Loucy (cell line): ENCODE measurements at regions not wholly inside any gene's neighbourhood (a gene's known extent, or its start where the extent isn't known, plus 50 kb on each side); places are given as distances from the start of the nearest gene placed in this dataset.

Experiments
- H2AFZ ChIP-seq: fragments of 200-600 bp; sonication (generic); 2 replicates; pipeline ENCODE4 v1.6.0; 2016; ENCODE audit warnings: antibody characterized with exemption, mild to moderate bottlenecking, low read length, moderate library complexity
- H3F3A ChIP-seq: fragments of 200-600 bp; 2 replicates; pipeline ENCODE4 v1.6.0; 2016; ENCODE audit warnings: antibody characterized with exemption, low read depth, mild to moderate bottlenecking
- H3K27me3 ChIP-seq: fragments of 200-600 bp; sonication (generic); 2 replicates; pipeline ENCODE4 v1.6.1; 2014; ENCODE audit warnings: low read length, mild to moderate bottlenecking; ENCODE audit not compliant: insufficient read depth, poor library complexity, severe bottlenecking
- H3K36me3 ChIP-seq: fragments of 200-600 bp; sonication (generic); 2 replicates; pipeline ENCODE4 v1.6.1; 2016; ENCODE audit warnings: low read length; ENCODE audit not compliant: insufficient read depth
- H3K4me1 ChIP-seq: fragments of 200-600 bp; sonication (generic); 2 replicates; pipeline ENCODE4 v1.5.1; 2014; ENCODE audit warnings: low read length, mild to moderate bottlenecking; ENCODE audit not compliant: insufficient read depth, poor library complexity, severe bottlenecking
- H3K4me2 ChIP-seq: fragments of 200-600 bp; sonication (generic); 2 replicates; pipeline ENCODE4 v1.6.0; 2014; ENCODE audit warnings: antibody characterized with exemption, low read length, low read depth, mild to moderate bottlenecking; ENCODE audit not compliant: poor library complexity, severe bottlenecking
- H3K4me3 ChIP-seq: fragments of 200-600 bp; sonication (generic); 2 replicates; pipeline ENCODE4 v1.5.1; 2014; ENCODE audit warnings: low read length, mild to moderate bottlenecking, mixed read lengths; ENCODE audit not compliant: poor library complexity, severe bottlenecking
- H3K79me2 ChIP-seq: fragments of 200-600 bp; sonication (generic); 2 replicates; pipeline ENCODE4 v1.6.1; 2014; ENCODE audit warnings: low read length; ENCODE audit not compliant: insufficient read depth
- H3K9ac ChIP-seq: fragments of 200-600 bp; sonication (generic); 2 replicates; pipeline ENCODE4 v1.6.0; 2014; ENCODE audit warnings: mild to moderate bottlenecking, low read depth, low read length, moderate library complexity; ENCODE audit not compliant: poor library complexity, severe bottlenecking
- H3K9me2 ChIP-seq: fragments of 200-600 bp; sonication (generic); replicated peaks from 2 replicates; pipeline ENCODE4 v1.6.1; 2016; ENCODE audit warnings: low read depth, low read length, mixed read lengths
- H3K9me3 ChIP-seq: fragments of 200-600 bp; sonication (generic); 2 replicates; pipeline ENCODE4 v1.6.1; 2014; ENCODE audit warnings: mild to moderate bottlenecking, antibody characterized with exemption, low read length, low read depth; ENCODE audit not compliant: insufficient read depth
- H4K20me1 ChIP-seq: fragments of 200-600 bp; sonication (generic); 2 replicates; pipeline ENCODE4 v1.6.0; 2014; ENCODE audit warnings: antibody characterized with exemption, low read length, mild to moderate bottlenecking; ENCODE audit not compliant: insufficient read depth, poor library complexity, severe bottlenecking
- CTCF ChIP-seq: fragments of 200-600 bp; sonication (generic); conservative IDR thresholded peaks from 2 replicates; pipeline ENCODE4 v1.5.1; 2014; ENCODE audit warnings: mild to moderate bottlenecking, antibody characterized with exemption, low read length
- EZH2phosphoT487 ChIP-seq: fragments of 200-600 bp; IDR thresholded peaks from 2 replicates; pipeline ENCODE4 v1.6.1; 2018; ENCODE audit warnings: antibody characterized with exemption, mild to moderate bottlenecking, moderate library complexity, borderline replicate concordance

- H3K9me3 ChIP-seq: no peaks in the 10 kb centered on the region
- H3K4me3 ChIP-seq: no peak overlapping the region
- H3K4me2 ChIP-seq: no peak overlapping the region
- H4K20me1 ChIP-seq: no peaks in the 10 kb centered on the region
- H3K9ac ChIP-seq: no peak overlapping the region
- no peaks in the 10 kb centered on the region for H3K9me2 ChIP-seq
- H2AFZ ChIP-seq: no peak overlapping the region
- no peaks in the 10 kb centered on the region for H3F3A ChIP-seq
- TF ChIP-seq CTCF (no peak), EZH2phosphoT487 (no peak)
- H3K79me2 ChIP-seq: no peaks in the 10 kb centered on the region
- H3K4me1 ChIP-seq: peaks cover 22% of the 10 kb centered on the region
- H3K27me3 ChIP-seq: no peaks in the 10 kb centered on the region
- H3K36me3 ChIP-seq: no peaks in the 10 kb centered on the region
Measured at GRCh38 chr5:67310169-67310568, 113.6 kb upstream of the CD180 start.

GRCh38 chr5:67308988-67309688 is 112.5 kb upstream of the CD180 start:
- Histone ChIP-seq H3F3A (no peaks in the 10 kb centered on the region), H4K20me1 (no peaks in the 10 kb centered on the region), H3K4me1 (peaks cover 22% of the 10 kb centered on the region), H3K4me3 (no peak overlapping the region), H3K79me2 (no peaks in the 10 kb centered on the region), H3K36me3 (no peaks in the 10 kb centered on the region), H2AFZ (no peak overlapping the region), H3K9me3 (no peaks in the 10 kb centered on the region), H3K4me2 (no peak overlapping the region), H3K9me2 (no peaks in the 10 kb centered on the region), H3K9ac (no peak overlapping the region), H3K27me3 (no peaks in the 10 kb centered on the region)
- TF ChIP-seq CTCF (no peak), EZH2phosphoT487 (no peak)

GRCh38 chr5:67306965-67307607 is 110.5 kb upstream of the CD180 start:
- no peaks in the 10 kb centered on the region for H3K9me3 ChIP-seq
- H3K27me3 ChIP-seq: no peaks in the 10 kb centered on the region
- H2AFZ ChIP-seq: no peak overlapping the region
- H3F3A ChIP-seq: no peaks in the 10 kb centered on the region
- peaks cover 38% of the 10 kb centered on the region for H3K4me1 ChIP-seq
- no peaks in the 10 kb centered on the region for H3K9me2 ChIP-seq
- peak overlapping the region; percentile 24 for H3K4me2 ChIP-seq
- no peaks in the 10 kb centered on the region for H3K79me2 ChIP-seq
- no peak overlapping the region for H3K4me3 ChIP-seq
- H4K20me1 ChIP-seq: no peaks in the 10 kb centered on the region
- no peak for TF ChIP-seq CTCF
- no peak for TF ChIP-seq EZH2phosphoT487
- H3K36me3 ChIP-seq: no peaks in the 10 kb centered on the region
- no peak overlapping the region for H3K9ac ChIP-seq
